HG02623 (cell line): ENCODE measurements at regions not wholly inside any gene's neighbourhood (a gene's known extent, or its start where the extent isn't known, plus 50 kb on each side); places are given as distances from the start of the nearest gene placed in this dataset.
"Not testable (repeated sequence)": the region's sequence is repeated elsewhere in the genome, so short reads cannot be mapped to it uniquely, and the experiment has no call there.

Experiments
- ATAC-seq: cut with Tn5 transposase; IDR thresholded peaks from one replicate; pipeline ENCODE4 v1.9.1; 2021; ENCODE audit warnings: moderate library complexity; ENCODE audit not compliant: unreplicated experiment

- no peak for ATAC-seq
These were observed 79.6 kb downstream of the RSPH3 start for GRCh38 chr6:158920311-158920905.

GRCh38 chr6:158919865-158920264, 80.1 kb downstream of the RSPH3 start:
- no peak for ATAC-seq

DNA sequence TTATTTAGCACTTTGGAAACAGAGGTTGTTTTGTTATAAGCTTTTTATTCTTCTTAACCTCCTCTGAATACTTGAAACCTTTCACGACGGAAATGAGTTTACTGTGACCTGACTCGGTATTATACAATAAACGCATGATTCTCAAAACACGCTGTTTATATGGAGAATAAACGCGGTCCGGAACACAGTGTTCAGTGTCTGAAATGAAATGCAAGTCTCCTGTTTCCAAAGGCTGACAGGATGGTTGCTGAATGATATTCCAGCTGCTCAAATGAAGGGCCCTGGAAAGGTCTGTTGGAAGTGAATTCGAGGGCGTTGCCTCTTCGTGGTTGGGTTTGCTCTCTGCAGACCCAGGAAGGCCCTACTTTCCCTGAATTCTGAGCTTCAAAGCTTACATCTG, 83.4 kb downstream of the RSPH3 start:
- ATAC-seq, result no peak

DNA sequence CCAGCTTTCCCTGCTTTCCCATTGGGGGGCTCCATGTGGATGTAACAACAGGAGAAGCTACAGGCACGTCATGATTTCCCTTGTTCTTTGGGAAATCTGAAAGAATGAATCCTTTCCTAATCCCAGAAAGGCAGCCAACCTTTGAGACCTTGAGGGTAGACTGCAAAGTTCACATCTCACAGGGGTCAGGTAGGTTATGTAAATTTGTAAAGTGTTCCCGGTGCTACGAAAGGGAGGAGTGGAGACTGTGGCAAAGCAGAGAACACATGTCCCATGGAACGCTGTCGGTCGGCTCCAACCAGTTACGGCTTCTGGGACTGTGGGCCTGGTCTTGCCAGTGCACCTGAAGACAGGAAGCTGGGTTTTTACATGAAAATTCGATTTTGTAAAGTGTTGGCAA, 85.1 kb downstream of the RSPH3 start:
- no peak for ATAC-seq

- ATAC-seq, result no peak
These were observed 86.4 kb downstream of the RSPH3 start for GRCh38 chr6:158913580-158913979.

DNA sequence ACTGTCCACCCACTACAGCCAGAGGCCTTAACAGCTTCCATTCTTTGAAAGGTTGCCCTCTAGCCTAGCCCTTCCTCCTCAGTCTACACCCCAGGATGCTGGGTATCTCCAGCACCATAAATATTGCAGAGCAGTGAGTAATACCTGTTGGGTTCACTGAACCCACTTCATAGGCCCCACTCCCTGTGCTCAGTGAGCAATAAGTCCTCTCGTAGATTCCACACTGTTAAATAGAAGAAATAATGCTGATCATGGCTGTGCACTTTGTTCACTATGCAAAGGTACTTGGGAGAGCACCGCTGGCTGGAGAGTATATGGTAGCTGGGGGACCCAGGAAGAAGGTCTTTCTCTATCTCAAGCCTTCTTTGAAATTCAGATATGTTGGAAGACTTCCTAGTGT, 87.3 kb downstream of the RSPH3 start:
- no peak for ATAC-seq

GRCh38 chr6:158911746-158912480, 88.1 kb downstream of the RSPH3 start:
- no peak for ATAC-seq

DNA sequence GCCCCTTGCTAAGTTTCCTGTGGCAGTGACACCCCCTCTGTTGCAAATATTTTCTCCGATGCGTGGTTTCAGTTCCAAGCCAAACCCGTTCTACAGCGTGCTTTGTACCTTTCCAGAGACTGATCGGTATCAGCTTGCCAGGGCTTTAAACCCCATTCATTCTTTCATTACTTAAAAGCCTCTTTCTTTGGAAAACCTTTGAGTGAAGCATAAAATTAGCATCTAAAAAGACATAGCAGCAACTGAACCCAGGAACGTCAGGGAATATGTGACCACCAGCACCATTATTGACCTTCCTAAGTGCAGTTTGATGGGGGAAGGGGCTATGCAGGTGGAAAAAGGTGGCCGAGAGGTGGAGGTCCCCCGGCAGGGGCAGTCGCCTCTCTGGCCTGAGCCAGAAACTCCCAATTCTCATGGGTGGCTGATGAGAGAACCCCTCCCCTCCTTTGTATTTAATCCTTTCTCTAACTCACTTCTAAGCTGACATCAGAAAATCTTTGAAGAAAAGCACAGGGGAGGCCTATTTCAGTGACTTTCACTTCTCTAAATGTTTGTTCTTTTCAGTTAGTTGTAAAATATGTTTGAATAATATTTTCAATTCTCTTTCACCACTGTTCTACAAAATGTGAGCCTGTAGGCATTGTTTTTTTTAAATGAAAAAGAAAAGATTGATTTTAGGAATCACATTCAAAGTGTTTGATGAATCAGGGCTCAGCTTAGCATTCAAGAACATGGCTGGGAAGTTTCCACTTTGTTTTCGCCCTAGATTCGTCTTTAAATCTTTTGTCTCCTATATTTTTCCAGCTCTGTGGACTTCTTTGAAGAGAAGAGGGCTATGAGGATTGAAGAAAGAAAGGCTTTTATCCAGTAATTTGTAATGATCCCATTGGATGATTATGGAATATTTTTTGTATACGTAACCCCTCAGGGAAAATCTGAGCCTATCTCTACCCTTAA, 89.2 kb downstream of the RSPH3 start:
- peak; percentile 51 for ATAC-seq

- ATAC-seq, result no peak
These were observed 90.1 kb downstream of the RSPH3 start for GRCh38 chr6:158909938-158910337.

- ATAC-seq, result no peak
These were observed 89.4 kb upstream of the EZR start for GRCh38 chr6:158908606-158909005.

DNA sequence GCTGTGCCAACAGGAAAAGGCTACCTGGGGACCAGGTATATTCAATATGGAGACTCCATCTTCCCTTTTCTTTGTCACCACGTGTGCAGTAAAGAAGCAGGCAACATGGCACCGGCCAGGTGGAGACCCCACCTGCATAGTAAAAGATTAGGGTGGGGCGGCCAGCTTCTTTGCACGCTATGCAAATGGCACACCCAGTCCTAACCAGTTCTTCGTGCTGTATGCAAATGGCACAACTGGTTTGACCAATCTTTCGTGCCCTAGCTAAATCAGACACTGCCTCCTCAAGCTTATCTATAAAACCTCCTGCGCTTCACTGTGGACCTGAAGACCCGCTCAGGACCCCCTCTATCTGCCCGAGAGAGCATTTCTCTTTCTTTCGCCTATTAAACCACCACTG, 88.8 kb upstream of the EZR start:
- ATAC-seq, result no peak

- no peak for ATAC-seq
These were observed 87.8 kb upstream of the EZR start for GRCh38 chr6:158906926-158907325.

DNA sequence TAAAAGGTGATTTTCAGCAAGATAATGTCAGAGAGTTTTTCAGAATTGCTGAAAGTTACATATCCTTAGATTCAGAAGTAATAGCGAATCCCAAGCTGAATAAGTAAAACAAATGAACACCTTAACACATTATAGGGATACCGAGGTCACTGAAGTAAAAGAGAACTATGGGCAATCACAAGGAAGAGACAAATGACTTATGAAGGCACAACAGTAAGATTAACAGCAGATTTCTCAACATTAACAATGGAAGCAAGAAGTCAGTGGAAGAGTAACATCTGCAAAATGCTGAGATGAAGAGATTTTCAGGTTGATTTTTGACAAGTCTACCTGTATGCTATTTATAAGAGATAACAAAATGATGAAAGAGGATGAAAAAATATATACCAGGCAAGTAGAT, 86.1 kb upstream of the EZR start:
- ATAC-seq, result no peak

- ATAC-seq, result no peak
These were observed 84.6 kb upstream of the EZR start for GRCh38 chr6:158903801-158904200.

GRCh38 chr6:158900663-158901312, 81.6 kb upstream of the EZR start:
- ATAC-seq, result no peak

DNA sequence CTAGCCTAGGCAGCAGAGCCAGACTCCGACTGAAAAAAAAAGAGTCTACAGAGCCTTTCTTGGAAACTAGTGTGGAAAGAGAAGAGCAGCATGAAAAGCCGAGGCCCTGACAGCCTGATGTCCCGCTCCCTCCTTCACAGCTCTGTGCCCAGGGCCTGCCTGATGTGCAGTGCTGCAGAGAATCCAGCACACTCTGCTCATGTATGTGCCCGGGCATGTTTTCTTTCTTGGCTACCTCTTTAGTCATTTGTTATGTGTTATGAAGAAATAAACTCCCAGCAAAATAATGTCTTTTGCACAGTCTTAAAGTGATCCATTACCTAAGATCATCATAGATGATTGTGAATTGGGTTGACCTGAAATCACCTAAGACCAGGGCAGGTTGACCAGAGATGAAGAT, 78.1 kb upstream of the EZR start:
- ATAC-seq, result no peak

GRCh38 chr6:158895661-158896060, 76.5 kb upstream of the EZR start:
- no peak for ATAC-seq

- no peak for ATAC-seq
These were observed 75.0 kb upstream of the EZR start for GRCh38 chr6:158894193-158894592.

- ATAC-seq, result no peak
These were observed 73.1 kb upstream of the EZR start for GRCh38 chr6:158892266-158892665.

DNA sequence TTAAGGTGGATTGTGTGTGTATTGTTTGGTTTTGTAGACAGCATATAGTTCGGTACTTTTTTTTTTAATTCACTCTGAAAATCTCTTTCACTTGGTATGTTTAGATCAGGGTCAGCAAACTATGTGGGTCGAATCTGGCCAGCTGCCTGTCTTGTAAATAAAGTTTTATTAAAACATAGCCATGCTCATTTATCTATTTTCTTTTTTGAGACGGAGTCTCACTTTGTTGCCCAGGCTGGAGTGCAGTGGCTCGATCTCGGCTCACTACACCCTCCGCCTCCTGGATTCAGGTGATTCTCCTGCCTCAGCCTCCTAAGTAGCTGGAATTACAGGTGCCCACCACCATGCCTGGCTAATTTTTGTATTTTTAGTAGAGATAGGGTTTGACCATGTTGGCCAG, 72.4 kb upstream of the EZR start:
- ATAC-seq, result not testable (repeated sequence)

DNA sequence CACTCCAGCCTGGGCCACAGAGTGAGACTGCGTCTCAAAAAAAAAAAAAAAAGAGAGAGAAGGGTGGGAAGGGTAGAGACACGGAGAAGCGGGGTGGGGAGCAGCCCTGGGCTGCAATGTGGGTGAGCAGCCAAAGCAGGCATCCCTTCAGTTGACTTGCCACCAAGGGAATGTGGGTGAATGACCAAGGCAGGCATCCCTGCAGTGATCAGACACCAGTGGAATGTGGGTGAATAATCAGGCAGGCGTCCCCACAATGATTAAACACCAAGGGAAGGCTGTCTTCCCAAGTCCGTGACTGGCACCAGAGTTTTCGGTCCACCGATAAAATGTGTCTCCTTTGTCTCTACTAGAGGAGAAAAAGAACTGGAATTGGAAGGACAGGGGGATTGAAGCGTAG, 69.0 kb upstream of the EZR start:
- ATAC-seq, result not testable (repeated sequence)
